Karpas-422 (cell line): ENCODE measurements at regions not wholly inside any gene's neighbourhood (a gene's known extent, or its start where the extent isn't known, plus 50 kb on each side); places are given as distances from the start of the nearest gene placed in this dataset.
"Not testable (repeated sequence)": the region's sequence is repeated elsewhere in the genome, so short reads cannot be mapped to it uniquely, and the experiment has no call there.

Experiments used
- DNase-seq: peaks from one replicate; pipeline ENCODE4 v3.0.0-alpha.2; 2015
- H2AFZ ChIP-seq: fragments of 200-600 bp; sonication (generic); 2 replicates; pipeline ENCODE4 v1.6.1; 2014; ENCODE audit warnings: antibody characterized with exemption, low read length, mixed read lengths
- H3K27ac ChIP-seq: fragments of 200-600 bp; sonication (generic); 2 replicates; pipeline ENCODE4 v1.5.1; 2014; ENCODE audit warnings: mild to moderate bottlenecking, low read length, moderate library complexity
- H3K27me3 ChIP-seq: fragments of 200-600 bp; sonication (generic); 2 replicates; pipeline ENCODE4 v1.6.1; 2014; ENCODE audit warnings: low read length, mixed read lengths
- H3K36me3 ChIP-seq: fragments of 200-600 bp; sonication (generic); 2 replicates; pipeline ENCODE4 v1.6.1; 2014; ENCODE audit warnings: low read length, mixed read lengths; ENCODE audit not compliant: insufficient read depth
- H3K4me1 ChIP-seq: fragments of 200-600 bp; sonication (generic); 2 replicates; pipeline ENCODE4 v1.6.1; 2014; ENCODE audit warnings: mild to moderate bottlenecking, low read length, mixed read lengths
- H3K4me2 ChIP-seq: fragments of 200-600 bp; sonication (generic); 2 replicates; pipeline ENCODE4 v1.6.1; 2014; ENCODE audit warnings: low read length, low read depth, mild to moderate bottlenecking; ENCODE audit not compliant: poor library complexity, severe bottlenecking
- H3K4me3 ChIP-seq: fragments of 200-600 bp; sonication (generic); 2 replicates; pipeline ENCODE4 v1.5.1; 2014; ENCODE audit warnings: mild to moderate bottlenecking, antibody characterized with exemption, low read length, mixed read lengths
- H3K79me2 ChIP-seq: fragments of 200-600 bp; sonication (generic); 2 replicates; pipeline ENCODE4 v1.6.1; 2014; ENCODE audit warnings: mild to moderate bottlenecking, low read length, mixed read lengths
- H3K9ac ChIP-seq: fragments of 200-600 bp; sonication (generic); 2 replicates; pipeline ENCODE4 v1.6.0; 2014; ENCODE audit warnings: low read length
- H3K9me2 ChIP-seq: fragments of 200-600 bp; sonication (generic), shearing (Covaris generic); replicated peaks from 2 replicates; pipeline ENCODE4 v1.6.0; 2014; ENCODE audit warnings: mild to moderate bottlenecking, low read length, moderate library complexity; ENCODE audit not compliant: insufficient read depth
- H3K9me3 ChIP-seq: fragments of 300-700, 200-600 bp; sonication (generic); 2 replicates; pipeline ENCODE4 v1.6.1; 2014; ENCODE audit warnings: low read length, mixed read lengths
- H4K20me1 ChIP-seq: fragments of 200-600 bp; sonication (generic); 2 replicates; pipeline ENCODE4 v1.6.1; 2014; ENCODE audit warnings: mild to moderate bottlenecking, antibody characterized with exemption, low read length, low read depth; ENCODE audit not compliant: insufficient read depth

DNA sequence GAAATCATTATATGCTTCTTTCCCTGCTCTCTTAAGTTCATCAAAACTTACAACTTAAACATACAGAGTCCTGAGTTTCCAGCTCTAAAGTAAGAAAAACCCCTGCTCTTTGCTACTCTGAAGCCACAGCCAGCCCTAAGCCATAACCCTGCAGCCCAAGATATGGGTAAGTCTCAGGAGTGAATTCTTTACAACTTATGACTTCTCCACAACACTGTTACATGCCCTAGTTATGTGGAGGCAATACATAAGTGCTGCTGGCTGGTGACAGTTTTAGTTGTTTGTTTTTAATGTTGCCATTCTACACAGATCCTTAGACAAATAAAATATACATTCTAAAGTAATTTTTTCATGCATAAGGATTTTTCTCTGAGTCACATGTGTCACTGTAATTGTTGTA, 100.2 kb downstream of the FBXO8 start:
- Histone ChIP-seq H2AFZ (no peak overlapping the region), H4K20me1 (no peaks in the 10 kb centered on the region), H3K36me3 (no peaks in the 10 kb centered on the region), H3K9me3 (no peaks in the 10 kb centered on the region), H3K4me2 (no peak overlapping the region), H3K4me3 (no peak overlapping the region), H3K79me2 (no peaks in the 10 kb centered on the region), H3K27me3 (no peaks in the 10 kb centered on the region), H3K27ac (no peak overlapping the region), H3K9me2 (no peaks in the 10 kb centered on the region), H3K4me1 (no peaks in the 10 kb centered on the region), H3K9ac (no peak overlapping the region)
- DNase-seq = no peak

DNA sequence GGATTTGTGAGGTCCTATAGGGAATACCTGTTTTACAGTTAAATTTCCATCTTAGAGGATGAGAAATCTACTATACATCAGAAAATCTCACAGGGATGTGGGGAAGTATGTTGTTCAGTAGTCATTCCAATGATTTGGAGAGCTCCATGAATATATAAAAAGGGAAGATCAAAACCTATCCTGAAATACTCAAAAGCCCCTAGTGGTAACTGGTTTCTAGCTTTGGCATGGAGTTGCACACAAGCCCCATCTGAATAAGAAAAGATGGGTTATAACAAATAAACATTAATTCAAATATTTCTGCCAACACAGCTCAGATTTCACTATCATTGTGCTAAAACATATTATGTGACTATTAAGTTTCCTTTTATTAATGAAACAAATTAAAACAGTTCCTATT, 101.6 kb downstream of the FBXO8 start:
- H2AFZ ChIP-seq = no peak overlapping the region
- H3K9me3 ChIP-seq = no peaks in the 10 kb centered on the region
- no peaks in the 10 kb centered on the region for H3K27me3 ChIP-seq
- H3K27ac ChIP-seq = no peak overlapping the region
- H3K9me2 ChIP-seq = no peaks in the 10 kb centered on the region
- DNase-seq = no peak
- H3K9ac ChIP-seq = no peak overlapping the region
- H3K36me3 ChIP-seq = no peaks in the 10 kb centered on the region
- H3K79me2 ChIP-seq = no peaks in the 10 kb centered on the region
- no peak overlapping the region for H3K4me3 ChIP-seq
- no peak overlapping the region for H3K4me2 ChIP-seq
- H3K4me1 ChIP-seq = no peaks in the 10 kb centered on the region
- H4K20me1 ChIP-seq = no peaks in the 10 kb centered on the region

DNA sequence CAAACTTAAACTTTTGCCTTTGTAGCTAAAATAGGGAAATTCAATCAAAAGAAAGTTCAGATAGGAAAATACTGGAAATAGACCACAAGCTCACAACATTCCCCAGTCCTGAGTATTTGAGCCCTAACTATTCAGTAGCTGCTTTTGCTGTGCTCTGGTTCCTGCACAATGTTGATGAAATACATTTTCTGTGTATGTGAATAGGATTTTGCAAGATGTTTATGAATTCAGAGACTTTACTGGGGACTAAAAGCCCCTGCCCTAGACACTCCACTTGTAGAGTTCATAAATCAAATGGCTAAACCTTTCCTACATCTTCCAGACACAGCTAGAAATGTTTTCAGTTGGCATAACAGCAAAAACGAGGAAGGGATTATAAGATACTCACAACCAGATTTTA, 105.9 kb downstream of the FBXO8 start:
- H3K4me1 ChIP-seq = no peaks in the 10 kb centered on the region
- H3K27ac ChIP-seq = no peak overlapping the region
- no peak overlapping the region for H3K9ac ChIP-seq
- H3K9me3 ChIP-seq = no peaks in the 10 kb centered on the region
- no peak overlapping the region for H3K4me3 ChIP-seq
- H3K9me2 ChIP-seq = no peaks in the 10 kb centered on the region
- DNase-seq = no peak
- no peaks in the 10 kb centered on the region for H3K27me3 ChIP-seq
- no peaks in the 10 kb centered on the region for H3K36me3 ChIP-seq
- no peaks in the 10 kb centered on the region for H4K20me1 ChIP-seq
- H2AFZ ChIP-seq = no peak overlapping the region
- no peak overlapping the region for H3K4me2 ChIP-seq
- H3K79me2 ChIP-seq = no peaks in the 10 kb centered on the region

DNA sequence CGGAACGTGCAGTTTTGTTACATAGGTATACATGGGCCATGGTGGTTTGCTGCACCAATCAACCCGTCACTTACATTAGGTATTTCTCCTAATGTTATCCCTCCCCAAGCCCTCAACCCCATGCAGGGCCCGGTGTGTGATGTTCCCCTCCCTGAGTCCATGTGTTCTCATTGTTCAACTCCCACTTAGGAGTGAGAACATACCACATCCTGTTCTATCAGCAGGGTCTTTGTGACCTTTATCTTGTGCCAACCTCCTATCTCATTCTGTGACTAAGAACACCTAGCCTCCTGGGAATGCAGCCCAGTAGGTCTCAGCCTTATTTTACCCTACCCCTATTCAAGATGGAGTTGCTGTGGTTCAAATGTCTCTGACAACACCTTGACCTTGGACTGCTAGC, 107.6 kb downstream of the FBXO8 start:
- H3K4me1 ChIP-seq, H3K9ac ChIP-seq, H3K4me2 ChIP-seq, H3K9me3 ChIP-seq, H4K20me1 ChIP-seq, H3K79me2 ChIP-seq, H3K27me3 ChIP-seq, H3K4me3 ChIP-seq, DNase-seq, H3K9me2 ChIP-seq, H2AFZ ChIP-seq, H3K27ac ChIP-seq, H3K36me3 ChIP-seq: not testable (repeated sequence)

DNA sequence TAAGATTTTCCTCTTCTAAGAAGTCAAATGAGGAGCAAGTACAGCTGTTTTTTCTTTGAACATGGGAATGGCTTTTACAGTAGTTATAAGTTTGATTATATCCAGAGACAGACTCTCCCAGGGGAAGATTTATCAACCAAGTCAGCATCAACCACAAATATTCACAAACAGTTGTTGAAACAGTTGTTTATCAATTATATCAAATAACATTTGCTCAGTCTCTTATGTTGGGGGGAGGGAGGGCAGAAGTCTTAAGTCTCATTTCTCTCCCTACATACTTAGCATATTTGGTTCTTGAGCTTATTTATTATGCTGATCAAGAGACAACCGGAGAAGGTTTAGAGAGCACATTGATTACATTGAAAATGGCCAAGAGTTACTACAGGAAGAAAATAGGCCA, 110.1 kb downstream of the FBXO8 start:
- Histone ChIP-seq H4K20me1 (no peaks in the 10 kb centered on the region), H3K79me2 (no peaks in the 10 kb centered on the region), H3K4me3 (no peak overlapping the region), H3K4me2 (no peak overlapping the region), H3K9me3 (no peaks in the 10 kb centered on the region), H3K4me1 (no peaks in the 10 kb centered on the region), H3K9ac (no peak overlapping the region), H3K27me3 (no peaks in the 10 kb centered on the region), H2AFZ (no peak overlapping the region), H3K9me2 (no peaks in the 10 kb centered on the region), H3K27ac (no peak overlapping the region), H3K36me3 (no peaks in the 10 kb centered on the region)
- no peak for DNase-seq

DNA sequence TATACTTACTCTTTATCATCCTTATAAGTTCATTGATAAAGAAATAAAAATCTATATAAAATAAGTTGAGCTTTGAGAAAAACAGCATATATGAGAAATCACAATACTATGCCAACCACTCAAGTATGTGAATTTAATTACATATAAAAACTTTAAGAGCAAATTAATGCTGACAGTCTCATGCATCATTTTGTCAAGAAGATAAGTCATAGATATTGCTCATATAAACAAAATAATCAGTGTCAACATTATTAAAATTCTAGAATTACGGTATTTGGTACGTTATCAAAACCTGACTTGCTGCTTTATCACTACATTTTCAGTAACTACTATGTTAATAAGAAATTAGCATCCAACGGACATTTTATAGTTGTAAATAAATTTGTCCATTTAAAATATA, 111.2 kb downstream of the FBXO8 start:
- no peak overlapping the region for H2AFZ ChIP-seq
- no peaks in the 10 kb centered on the region for H3K9me2 ChIP-seq
- H3K27me3 ChIP-seq = no peaks in the 10 kb centered on the region
- DNase-seq = no peak
- no peak overlapping the region for H3K4me2 ChIP-seq
- H3K9ac ChIP-seq = no peak overlapping the region
- H4K20me1 ChIP-seq = no peaks in the 10 kb centered on the region
- no peak overlapping the region for H3K27ac ChIP-seq
- H3K4me1 ChIP-seq = no peaks in the 10 kb centered on the region
- no peak overlapping the region for H3K4me3 ChIP-seq
- H3K9me3 ChIP-seq = no peaks in the 10 kb centered on the region
- no peaks in the 10 kb centered on the region for H3K79me2 ChIP-seq
- H3K36me3 ChIP-seq = no peaks in the 10 kb centered on the region

DNA sequence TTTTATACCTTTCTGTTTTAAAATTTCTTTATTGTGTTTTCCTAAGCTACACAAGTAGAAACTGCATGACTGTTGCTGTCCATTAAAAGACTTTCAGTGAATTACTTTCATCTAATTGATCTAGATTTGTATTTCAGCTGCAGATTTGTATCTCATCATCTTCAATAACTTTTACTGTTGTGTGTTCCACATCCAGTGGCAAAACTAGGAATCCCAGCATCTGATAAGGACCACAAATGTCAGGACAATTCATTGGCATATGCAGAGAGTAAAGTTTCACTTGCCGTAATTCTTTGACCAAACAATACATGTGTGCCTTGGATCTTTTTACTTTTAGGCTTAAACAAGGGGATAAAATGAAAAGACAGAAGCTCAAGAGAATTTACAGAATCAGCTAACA, 112.6 kb downstream of the FBXO8 start:
- Histone ChIP-seq H3K79me2 (no peaks in the 10 kb centered on the region), H3K4me1 (no peaks in the 10 kb centered on the region), H4K20me1 (no peaks in the 10 kb centered on the region), H3K27ac (no peak overlapping the region), H3K36me3 (no peaks in the 10 kb centered on the region), H3K9me2 (no peaks in the 10 kb centered on the region), H3K9ac (no peak overlapping the region), H2AFZ (no peak overlapping the region), H3K4me2 (no peak overlapping the region), H3K9me3 (no peaks in the 10 kb centered on the region), H3K27me3 (no peaks in the 10 kb centered on the region), H3K4me3 (no peak overlapping the region)
- no peak for DNase-seq

DNA sequence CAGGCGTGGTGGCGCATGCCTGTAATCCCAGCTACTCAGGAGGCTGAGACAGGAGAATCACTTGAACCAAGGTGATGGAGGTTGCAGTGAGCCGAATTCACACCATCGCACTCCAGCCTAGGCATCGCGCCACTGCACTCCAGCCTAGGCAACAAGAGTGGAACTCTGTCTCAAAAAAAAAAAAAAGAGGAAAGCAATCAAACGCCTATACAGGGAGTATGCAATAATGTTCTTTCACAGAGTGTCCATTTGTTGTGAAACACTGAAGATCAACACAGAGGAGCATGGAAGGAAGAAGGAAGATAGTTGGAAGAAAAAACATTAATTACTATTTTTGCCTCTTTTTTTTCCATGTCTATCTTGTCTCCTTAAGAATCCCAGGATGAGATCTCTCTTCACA, 113.4 kb downstream of the FBXO8 start:
- H2AFZ ChIP-seq = no peak overlapping the region
- no peaks in the 10 kb centered on the region for H3K9me2 ChIP-seq
- H3K27ac ChIP-seq = no peak overlapping the region
- H3K79me2 ChIP-seq = no peaks in the 10 kb centered on the region
- H4K20me1 ChIP-seq = no peaks in the 10 kb centered on the region
- H3K4me3 ChIP-seq = no peak overlapping the region
- no peak for DNase-seq
- H3K9me3 ChIP-seq = no peaks in the 10 kb centered on the region
- no peaks in the 10 kb centered on the region for H3K27me3 ChIP-seq
- no peak overlapping the region for H3K4me2 ChIP-seq
- no peaks in the 10 kb centered on the region for H3K4me1 ChIP-seq
- no peaks in the 10 kb centered on the region for H3K36me3 ChIP-seq
- no peak overlapping the region for H3K9ac ChIP-seq

DNA sequence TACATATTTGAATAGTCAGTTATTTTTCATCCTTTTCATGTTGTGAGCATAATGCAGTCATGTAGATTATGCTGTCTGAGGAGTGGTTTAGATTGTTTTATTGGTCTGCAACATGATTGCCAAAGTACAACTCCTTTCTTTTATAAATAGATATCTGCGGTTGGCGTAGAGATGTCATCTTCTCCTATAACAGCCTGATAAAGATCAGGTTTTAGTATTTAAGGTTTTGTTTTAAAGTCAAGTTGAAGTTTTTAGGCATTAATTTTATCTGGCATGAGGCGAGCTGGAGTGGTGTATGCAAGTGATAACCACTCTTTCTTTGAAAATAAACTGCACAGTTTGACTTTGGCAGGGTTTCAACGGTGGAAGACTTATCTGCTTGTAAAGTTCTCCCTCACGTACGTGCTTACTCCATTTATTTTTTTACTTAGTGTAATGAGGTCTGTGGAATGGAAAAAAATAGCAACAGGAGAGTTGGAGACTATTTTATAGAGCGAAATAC, 126.3 kb downstream of the FBXO8 start:
- no peaks in the 10 kb centered on the region for H3K9me3 ChIP-seq
- no peaks in the 10 kb centered on the region for H3K27me3 ChIP-seq
- no peaks in the 10 kb centered on the region for H3K4me1 ChIP-seq
- no peak overlapping the region for H3K9ac ChIP-seq
- no peak for DNase-seq
- H3K4me2 ChIP-seq = no peak overlapping the region
- no peaks in the 10 kb centered on the region for H4K20me1 ChIP-seq
- H2AFZ ChIP-seq = no peak overlapping the region
- H3K79me2 ChIP-seq = no peaks in the 10 kb centered on the region
- H3K9me2 ChIP-seq = no peaks in the 10 kb centered on the region
- no peak overlapping the region for H3K27ac ChIP-seq
- H3K4me3 ChIP-seq = no peak overlapping the region
- H3K36me3 ChIP-seq = no peaks in the 10 kb centered on the region
